RCC 7860 (cell line): ENCODE measurements at regions not wholly inside any gene's neighbourhood (a gene's known extent, or its start where the extent isn't known, plus 50 kb on each side); places are given as distances from the start of the nearest gene placed in this dataset.

ENCODE experiments used
- DNase-seq: peaks from one replicate; pipeline ENCODE4 v3.0.0-alpha.2; 2015; ENCODE audit warnings: low spot score
- FAIRE-seq: peaks from 2 replicates; lab custom pipeline; 2012; peaks lifted over from hg19 to GRCh38; lab: Jason Lieb, UNC

DNA sequence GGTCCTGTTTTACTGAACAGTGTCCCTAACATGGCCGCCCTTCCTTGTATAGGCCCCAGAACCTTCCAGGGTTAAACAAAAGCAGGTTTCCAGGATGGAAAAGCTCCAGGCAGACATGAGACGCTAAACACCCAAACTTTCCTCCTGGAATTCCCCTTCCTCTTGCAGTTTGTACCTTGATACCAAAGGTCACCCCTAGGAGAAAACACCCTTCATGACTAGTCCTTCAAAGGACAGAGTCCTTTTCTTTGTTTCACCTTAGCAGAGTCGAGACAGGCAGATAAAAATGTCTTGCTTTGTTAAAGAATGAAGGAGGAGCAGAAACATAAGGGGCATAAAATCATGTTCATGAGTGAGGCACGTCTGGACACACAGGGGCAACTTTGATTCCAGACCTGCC, 247.5 kb downstream of the BCOR start:
- no peak for FAIRE-seq

DNA sequence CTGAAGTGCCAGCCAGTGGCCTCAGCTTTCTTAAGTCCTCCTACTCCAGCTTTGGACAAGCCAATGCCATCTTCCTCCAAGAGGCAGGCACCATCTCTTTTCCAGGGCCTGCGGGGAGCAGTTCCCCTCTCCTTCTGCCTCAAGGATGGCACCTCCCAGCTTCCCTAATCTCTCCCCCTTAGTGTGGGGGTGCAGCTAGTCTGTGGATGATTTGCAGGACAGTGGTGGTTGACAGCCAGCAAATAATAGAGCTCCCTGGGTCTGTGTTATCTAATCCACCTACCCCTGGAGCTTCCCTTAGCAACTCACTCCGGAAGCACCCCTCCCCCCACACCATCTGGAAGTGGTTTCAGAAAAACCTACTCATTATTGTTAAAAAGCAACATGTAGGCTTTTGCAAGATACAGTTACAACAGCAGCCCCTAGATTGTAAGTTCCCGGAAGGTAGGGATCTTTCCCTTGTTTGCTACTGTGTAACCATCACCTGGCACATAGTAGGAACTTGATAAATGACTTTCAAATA, 247.1 kb downstream of the BCOR start:
- DNase-seq (no peak), FAIRE-seq (no peak)

More for the DNA sequence above, 247.5 kb downstream of the BCOR start:
- no peak for DNase-seq

DNA sequence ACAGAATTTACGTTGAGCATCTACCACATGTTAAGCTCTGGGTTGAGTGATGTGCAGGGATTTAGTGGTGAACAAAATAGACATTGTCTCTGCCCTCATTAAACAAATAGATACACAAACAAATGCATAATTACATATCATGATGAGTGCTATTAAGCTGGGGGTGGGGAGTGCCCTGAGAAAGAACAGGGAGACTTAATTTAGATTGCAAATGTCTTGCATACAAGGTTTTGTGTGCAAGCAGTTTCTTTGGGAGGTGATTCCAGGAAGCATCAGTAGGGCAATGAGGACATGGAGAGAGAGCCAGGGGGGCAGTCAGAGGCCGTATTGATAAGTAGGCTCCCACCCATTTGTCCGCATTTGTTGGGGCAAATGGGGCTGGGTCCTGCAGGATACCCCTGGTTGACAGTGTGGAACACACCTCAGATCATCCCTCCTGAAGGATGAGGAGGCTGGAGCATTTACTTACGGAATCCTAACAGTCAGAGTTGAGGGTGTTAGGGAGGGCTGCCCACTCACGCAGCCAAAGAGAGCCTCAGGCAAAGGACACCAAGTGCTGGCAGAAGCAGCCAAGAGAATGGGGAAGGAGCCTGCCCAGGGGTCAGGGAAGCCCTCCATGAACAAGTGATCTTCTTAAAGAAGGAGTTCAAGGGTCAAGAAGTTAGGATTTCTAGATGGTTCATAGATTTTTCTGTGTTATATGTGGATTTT, 245.9 kb downstream of the BCOR start:
- DNase-seq, result no peak
- no peak for FAIRE-seq

DNA sequence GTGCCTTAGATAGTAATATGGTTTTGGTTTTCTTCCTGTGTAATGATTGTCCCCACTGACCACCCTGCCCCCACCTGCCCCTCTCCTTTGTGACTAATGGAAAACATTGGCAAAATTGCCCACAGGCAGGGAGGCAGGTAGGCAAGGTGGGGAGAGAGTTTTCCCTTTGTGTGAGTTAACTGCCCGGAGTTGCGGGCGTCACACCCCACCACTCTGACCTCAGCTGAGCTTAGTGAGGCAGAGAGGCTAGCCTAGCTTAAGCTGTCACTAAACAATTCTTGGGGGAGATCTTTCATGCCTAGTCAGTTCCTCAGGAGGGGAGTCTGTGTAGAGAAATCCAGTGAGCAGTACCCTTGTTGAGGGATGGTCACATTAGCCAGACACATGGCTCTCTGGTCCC, 245.3 kb downstream of the BCOR start:
- no peak for DNase-seq
- FAIRE-seq, result no peak

DNA sequence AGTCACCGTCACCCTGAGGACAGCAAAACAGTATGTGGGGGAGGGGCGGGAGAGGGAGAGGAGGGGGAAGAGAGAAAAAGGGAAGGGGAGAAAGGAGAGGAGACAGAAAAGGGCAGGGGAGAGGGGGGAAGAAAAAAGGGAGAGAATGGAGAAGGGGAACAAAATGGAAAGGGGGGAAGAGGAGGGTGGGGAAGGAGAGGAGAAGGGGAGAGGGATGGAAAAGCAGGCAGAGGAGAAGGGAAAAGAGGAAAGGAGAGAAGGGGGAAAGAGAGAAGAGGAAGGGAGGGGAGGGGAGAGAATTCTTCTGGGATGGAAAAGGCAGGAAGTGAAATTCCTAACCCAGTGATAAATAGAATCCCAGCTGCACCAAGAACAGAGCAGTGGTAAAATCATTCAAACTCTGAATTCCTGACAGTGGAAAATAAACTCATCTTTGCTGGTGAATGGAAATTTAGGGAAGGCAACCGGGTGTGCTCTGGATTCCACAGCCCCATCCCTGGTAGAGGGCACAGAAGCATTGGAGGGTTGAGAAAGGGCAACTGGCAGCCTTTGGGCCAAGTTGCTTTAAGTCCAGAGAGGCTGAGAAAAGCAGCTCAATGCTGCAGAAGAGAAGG, 244.2 kb downstream of the BCOR start:
- no peak for DNase-seq
- no peak for FAIRE-seq

DNA sequence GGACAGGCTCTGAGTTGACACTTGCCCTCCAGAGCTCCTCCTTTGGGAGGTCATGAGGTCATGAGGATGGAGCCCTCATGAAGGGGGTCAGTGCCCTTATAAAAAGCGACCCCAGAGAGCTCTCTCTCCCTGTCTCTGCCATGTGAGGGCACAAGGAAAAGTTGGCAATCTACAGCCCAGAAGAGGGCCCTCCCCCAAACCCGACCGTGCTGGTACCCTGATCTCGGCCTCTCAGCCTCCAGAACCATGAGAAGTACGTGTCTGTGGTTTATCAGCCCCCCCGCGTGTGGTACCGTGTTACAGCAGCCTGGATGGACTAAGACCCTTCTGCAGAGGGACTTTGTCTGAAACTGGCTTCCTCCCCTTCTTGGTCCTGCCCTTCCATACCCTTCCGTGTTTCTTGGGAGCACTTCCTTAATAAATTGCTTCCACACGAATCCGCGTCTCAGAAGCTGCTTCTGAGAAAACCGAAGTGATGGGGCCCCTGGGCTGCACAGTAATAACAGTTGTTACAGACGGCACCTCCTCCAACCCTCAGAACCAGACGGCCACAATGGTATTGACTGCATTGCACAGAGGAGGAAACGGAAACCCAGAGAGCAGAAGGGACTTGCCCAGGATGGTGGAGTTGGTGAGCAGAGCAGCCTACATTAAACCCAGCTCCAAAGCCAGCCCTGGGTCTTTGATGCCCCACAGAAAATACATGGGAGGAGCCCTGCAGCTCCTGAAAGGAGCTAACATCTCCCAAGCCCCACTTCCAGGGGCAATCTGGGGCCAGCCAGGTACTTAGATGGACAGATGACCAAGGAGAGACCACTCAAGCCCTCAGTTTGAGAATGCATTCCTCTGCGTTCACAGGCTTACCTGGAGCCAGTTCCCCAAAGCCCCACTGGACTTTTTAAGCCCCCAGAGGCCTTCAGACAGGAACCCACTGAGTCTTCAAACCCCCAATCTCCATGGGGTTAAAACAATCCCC, 242.7 kb downstream of the BCOR start:
- FAIRE-seq (no peak), DNase-seq (no peak)

DNA sequence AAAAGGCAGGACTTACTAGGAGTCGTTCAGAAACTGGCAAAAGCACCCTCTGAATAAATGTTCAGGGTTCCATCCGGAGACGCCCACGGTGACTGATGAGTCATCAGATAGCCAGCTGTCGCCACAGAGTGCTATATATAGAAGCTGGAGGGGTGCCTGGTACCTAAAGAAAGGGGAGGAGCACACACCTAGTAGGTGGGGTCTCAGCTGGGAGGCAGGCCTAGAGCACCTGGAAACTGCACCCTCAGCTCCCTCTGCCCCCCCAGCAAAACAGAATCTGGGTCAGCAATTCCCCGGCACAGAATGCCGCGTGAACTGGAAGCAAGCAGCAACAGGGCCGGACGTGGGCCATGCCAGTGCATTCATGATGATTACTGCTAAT, 242.0 kb downstream of the BCOR start:
- peak; percentile 15 for FAIRE-seq

DNA sequence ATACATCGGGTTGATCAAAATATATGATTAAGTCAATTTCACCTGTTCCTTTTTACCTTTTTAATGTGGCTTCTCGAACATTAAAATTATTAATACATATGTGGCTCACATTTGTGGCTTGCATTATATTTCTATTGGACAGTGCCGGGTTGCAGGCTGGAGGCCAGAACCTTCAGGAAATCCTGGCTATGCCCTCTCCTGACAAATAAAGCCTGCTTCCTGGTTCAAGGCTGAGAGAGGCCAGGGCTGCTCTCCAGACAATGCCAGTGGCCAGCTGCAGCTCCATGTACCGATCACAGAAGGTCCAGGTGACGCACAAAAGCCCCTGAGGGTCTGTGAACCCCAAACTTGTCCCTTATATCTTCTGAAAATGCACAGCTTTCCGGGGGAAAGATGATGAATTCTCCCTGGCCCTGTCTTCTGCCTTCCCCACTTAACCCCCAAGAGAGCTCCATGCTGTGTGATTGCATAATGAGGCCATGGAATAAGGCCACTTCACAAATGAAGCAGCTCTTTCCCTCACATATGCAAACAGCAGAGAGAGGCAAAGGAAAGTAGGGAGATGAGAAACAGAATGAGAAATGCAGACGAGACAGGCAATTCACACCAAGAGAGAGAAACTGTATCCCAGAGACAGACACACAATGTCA, 241.2 kb downstream of the BCOR start:
- no peak for FAIRE-seq
- no peak for DNase-seq

More for the DNA sequence above, 242.0 kb downstream of the BCOR start:
- DNase-seq, result peak; percentile 54

DNA sequence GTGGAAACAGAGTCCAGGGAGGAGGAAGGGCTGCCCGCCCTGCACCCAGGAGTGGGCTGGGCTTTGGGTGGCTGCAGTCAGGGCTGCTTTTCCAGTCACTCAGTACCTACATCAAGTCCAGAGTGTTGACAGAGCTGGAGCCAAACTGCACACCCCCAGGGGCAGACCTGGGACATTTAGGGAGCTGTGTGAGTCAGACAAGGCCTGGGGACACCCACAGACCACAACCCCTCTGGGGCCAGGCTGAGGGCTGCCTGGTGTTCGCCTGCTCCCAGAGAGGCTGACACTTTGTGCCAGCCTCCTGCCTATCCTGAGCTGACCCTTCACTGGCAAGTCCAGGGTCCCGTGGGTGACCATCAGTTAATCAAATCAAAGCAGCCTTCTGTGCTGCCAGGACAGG, 240.0 kb downstream of the BCOR start:
- no peak for FAIRE-seq
- DNase-seq, result no peak

DNA sequence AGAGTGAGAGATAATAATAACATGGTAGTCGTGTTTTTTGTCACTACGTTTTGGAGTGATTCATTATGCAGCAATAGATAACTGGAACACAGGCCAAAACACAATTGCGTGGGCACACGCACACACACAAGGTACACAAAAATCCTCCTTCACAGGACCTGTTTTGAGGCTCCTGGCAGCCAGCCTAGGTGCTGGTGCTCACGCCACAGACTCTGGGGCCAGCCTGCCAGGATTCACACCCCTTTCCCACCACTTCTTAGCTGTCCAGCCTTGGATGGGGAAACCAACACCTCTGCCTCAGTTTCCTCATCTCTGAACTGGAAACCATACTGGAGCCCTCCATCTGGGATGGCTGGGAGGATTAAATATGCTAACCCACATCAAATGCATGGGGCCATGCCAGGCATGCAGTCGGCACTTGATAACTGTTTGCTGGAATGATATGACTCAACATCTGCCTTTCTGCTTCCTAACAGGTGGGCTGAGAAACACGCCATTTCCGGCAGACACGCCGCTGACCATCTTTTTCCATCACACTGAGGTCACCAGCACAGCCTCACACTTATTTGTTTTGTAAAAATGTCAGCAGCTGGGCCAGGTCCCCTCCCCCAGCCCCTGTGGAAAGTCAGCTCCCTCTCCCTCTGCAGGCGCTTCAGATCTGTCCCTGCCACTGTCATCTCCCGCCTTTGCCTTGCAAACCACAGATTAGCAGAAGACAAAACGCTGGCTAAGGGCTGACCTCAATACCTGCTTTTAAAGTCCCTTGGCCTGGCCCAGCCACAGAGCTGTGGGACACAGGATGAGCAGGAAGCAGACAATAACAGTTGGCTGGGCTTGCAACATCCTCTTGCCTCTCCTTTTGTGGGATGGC, 237.5 kb downstream of the BCOR start:
- no peak for FAIRE-seq
- DNase-seq, result peak; percentile 65

DNA sequence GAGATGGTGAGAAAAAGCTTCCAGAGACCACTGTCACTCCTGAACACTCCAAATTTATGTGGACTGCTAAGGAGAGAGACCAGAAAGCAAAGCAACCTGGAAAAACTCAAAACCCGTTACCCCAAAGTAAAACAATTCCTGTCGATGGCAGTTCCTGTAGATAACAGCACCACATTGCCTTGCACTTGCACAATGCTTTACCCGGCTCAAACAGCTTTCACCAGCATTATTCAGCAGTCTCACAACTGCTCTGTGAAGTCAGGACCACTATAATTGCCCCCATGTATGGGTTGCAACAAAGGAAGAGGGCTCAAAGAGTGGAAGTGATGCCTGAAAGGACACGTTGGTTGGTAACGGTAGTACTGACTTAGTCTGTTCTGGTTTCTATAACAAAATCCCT, 234.8 kb downstream of the BCOR start:
- DNase-seq (no peak), FAIRE-seq (no peak)

DNA sequence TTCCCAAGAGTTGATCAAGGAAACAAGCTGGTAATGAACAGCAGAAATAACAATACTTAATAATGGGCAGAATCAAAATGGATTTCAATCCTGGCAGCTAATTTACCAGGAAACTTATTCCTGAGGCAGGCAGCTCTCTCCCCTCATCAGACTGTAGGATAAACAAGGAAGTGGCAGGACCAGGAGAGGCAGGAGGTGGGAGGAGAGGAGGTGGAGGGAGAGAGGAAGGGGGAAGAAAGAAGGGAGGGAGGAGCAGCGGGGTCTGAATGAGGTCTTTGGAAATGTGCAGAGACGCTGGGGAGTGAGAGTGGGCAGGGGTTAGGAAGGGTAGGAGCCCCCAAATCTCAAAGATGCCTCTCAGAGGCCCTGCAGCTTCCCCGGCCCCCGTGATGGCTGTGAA, 231.5 kb downstream of the BCOR start:
- DNase-seq, result no peak
- no peak for FAIRE-seq

DNA sequence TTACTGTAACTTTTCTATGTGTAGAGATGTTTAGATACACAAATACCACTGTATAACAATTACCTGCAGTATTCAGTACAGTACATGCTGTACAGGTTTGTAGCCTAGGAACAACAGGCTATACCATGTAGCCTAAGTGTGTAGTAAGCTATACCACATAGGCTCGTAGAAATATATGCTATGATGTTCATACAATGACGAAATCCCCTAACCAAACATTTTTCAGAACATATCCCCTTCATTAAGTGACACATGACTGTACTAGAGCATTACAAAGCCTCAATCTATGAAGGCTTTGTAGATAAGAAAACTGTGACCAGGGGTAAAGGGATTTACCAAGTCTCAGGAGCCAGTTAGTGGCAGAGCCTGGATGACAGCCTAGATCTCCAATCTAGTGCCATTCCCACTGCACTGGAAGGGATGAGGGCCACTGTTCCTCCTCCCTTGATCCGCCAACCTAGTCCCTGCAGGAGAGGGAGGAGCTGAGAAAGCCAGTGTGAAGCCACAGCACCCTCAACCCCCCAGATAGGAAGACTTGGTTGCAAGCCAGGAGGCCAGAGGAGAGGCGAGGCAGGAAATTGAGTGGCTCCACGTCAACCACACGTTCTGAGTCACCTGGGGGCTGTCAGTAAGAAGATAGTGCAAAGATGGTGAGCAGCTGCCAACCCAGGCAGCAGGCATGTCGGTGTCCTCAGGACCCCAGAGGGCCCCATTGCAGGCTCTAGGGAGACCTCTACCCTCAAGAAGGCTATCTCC, 227.7 kb downstream of the BCOR start:
- FAIRE-seq (peak; percentile 87), DNase-seq (peak; percentile 81)

DNA sequence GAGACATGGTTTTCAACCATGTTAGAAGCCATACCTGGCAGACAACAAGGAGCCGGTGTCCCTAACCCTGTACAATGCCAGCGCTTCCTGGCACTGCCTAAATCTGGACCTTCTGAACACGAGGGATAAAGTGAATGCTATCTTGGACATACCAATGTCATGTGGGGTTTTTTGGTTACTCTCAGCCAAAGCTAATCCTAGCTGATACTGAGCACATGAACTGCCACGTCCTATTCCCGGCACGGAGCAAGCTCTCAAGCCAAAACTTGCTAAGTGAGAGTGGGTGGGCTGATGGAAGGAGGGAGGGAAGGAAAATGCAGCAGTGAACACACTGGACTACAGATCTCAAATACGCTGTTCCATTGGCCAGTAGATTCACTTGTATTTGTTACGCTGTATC, 226.1 kb downstream of the BCOR start:
- DNase-seq, result no peak
- no peak for FAIRE-seq

DNA sequence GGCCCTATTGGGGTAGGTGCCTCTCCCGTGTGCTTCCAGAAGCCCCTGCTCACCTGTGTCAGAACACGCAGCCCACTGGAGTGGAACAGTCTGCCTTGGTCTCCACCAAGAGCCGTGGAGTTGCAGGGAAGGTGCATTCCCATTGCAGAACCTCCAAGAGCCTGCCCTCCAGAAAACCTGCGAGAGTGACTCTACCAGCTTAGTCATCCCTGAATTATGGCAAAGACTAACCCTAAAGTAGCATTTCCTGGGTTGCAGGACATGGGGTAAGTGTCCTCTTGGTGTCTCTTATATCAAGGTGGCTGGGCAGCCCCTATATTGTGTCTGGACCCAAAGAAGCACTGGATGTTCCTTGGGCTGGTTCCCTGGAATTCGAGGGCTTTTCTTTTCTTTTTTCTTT, 224.6 kb downstream of the BCOR start:
- FAIRE-seq (no peak), DNase-seq (no peak)

DNA sequence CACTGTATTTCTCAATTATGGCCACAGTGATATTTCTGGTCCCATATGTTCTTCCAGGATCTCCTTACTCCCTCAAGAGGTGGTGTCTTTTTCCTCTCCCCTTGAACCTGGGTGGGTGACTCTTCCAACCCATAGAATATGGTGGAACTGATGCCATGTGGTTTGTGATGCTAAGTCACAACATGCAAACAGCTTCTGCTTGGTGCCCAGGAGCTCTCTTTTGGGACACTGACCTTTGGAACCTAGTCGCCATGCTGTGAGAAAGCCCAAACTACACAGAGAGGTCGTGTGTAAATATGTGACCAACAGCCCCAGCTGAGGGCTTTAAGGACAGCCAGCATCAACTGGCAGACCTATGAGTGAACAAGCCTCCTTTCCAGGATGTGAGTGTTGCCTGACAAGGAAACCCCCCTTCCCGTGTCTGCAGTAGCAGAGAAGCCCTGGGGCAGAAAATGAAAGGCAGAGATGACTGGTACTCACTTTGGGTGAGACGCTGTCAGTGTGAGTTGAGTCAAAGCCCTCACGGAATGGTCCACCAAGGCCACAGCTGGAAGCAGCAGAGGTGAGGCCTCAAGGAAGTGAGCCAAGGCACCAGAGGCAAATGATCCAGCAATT, 223.4 kb downstream of the BCOR start:
- DNase-seq (no peak), FAIRE-seq (no peak)

DNA sequence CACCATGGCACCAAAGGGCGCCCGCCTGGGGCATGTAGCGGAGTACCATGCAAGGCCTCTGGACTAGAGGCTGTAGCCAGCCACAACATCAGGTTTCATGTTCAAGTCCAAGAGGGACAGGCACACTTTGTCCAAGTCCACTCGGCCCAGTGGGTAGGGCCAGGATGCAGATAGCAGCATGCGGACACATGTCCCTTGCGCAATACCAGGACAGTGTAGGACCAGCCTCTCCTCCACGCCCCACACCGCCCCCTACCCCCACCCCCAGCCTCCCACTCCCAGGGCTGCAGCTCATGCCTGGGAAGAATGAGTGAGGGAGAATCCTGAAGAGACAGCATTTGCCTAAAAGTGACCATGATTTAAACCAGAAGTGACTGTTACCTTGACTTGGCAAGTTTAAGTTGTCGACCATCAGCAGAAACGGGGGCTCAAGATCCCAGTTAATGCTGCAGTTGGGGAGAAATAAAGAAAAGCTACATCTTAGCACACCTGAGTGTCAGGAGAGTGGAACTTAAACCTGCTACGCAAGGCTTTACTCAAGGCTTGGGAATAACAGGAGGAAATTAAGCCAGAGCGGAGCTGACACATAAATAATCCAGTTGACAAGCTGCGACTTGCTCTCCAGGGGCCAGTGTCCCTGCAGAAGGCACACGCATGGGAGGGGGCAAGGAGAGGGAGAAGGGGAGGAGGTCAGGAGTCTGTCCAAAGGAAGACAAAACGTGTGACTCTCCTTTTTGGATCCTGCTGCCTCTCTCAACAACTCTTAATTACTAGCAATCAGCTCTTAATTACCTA, 221.7 kb downstream of the BCOR start:
- FAIRE-seq, result no peak

DNA sequence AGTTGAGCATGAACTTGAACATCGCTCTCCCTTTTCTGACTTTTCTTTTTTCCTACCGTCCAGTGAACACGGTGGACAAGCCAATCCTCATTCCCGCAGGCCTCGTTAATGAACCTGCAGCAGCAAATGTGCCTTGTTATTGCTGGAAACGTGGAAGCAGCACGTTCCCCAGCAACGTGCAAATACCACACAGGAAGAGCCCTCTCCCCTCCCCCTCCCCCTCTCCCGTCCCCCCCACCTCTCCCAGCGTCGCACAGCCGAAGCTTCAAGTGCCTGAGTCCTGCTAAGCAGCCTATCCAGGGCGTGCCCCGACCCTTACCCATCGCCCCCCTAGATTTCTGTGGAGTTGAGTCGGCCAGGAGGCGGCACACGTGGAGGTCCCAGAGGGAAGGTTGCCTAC, 219.9 kb downstream of the BCOR start:
- no peak for DNase-seq
- no peak for FAIRE-seq

More for the DNA sequence above, 221.7 kb downstream of the BCOR start:
- no peak for DNase-seq
